NCI-H146 treated with DMSO at 0.1 percent for 48 hours (cell line): ENCODE measurements at regions not wholly inside any gene's neighbourhood (a gene's known extent, or its start where the extent isn't known, plus 50 kb on each side); places are given as distances from the start of the nearest gene placed in this dataset.

ENCODE experiments used
- DNase-seq: peaks from one replicate; lab custom pipeline; 2025; ENCODE audit not compliant: unreplicated experiment; lab: John Stamatoyannopoulos, UW

- DNase-seq = no peak
Observed at GRCh38 chr4:45368832-45369231, 642.5 kb upstream of the GNPDA2 start.

- DNase-seq = no peak
Observed at GRCh38 chr4:45363931-45364330, 637.6 kb upstream of the GNPDA2 start.

- DNase-seq = no peak
Observed at GRCh38 chr4:45358573-45359506, 632.5 kb upstream of the GNPDA2 start.

GRCh38 chr4:45353161-45353560 lies 626.8 kb upstream of the GNPDA2 start:
- no peak for DNase-seq

- no peak for DNase-seq
Observed at GRCh38 chr4:45350438-45350837, 624.1 kb upstream of the GNPDA2 start.

GRCh38 chr4:45349859-45350258 lies 623.5 kb upstream of the GNPDA2 start:
- no peak for DNase-seq

GRCh38 chr4:45346816-45347435 lies 620.6 kb upstream of the GNPDA2 start:
- no peak for DNase-seq

- no peak for DNase-seq
Observed at GRCh38 chr4:45345558-45345957, 619.2 kb upstream of the GNPDA2 start.

- DNase-seq = no peak
Observed at GRCh38 chr4:45331802-45332201, 605.4 kb upstream of the GNPDA2 start.

- DNase-seq = no peak
Observed at GRCh38 chr4:45327544-45327943, 601.2 kb upstream of the GNPDA2 start.

GRCh38 chr4:45324455-45325417 lies 598.4 kb upstream of the GNPDA2 start:
- no peak for DNase-seq

GRCh38 chr4:45323453-45324058 lies 597.2 kb upstream of the GNPDA2 start:
- no peak for DNase-seq

- no peak for DNase-seq
Observed at GRCh38 chr4:45317739-45318138, 591.4 kb upstream of the GNPDA2 start.

GRCh38 chr4:45317276-45317675 lies 590.9 kb upstream of the GNPDA2 start:
- no peak for DNase-seq

GRCh38 chr4:45316257-45316656 lies 589.9 kb upstream of the GNPDA2 start:
- DNase-seq = no peak

- DNase-seq = no peak
Observed at GRCh38 chr4:45302828-45303227, 576.5 kb upstream of the GNPDA2 start.

- no peak for DNase-seq
Observed at GRCh38 chr4:45294464-45294863, 568.1 kb upstream of the GNPDA2 start.

GRCh38 chr4:45293335-45293734 lies 567.0 kb upstream of the GNPDA2 start:
- DNase-seq = no peak

- DNase-seq = no peak
Observed at GRCh38 chr4:45292844-45293243, 566.5 kb upstream of the GNPDA2 start.

- DNase-seq = no peak
Observed at GRCh38 chr4:45284400-45285085, 558.2 kb upstream of the GNPDA2 start.
